HG02588 (cell line): ENCODE measurements at regions not wholly inside any gene's neighbourhood (a gene's known extent, or its start where the extent isn't known, plus 50 kb on each side); places are given as distances from the start of the nearest gene placed in this dataset.
A peak's percentile ranks its signal among the peaks of the same experiment; 100 is the strongest.
"Not testable (repeated sequence)": the region's sequence is repeated elsewhere in the genome, so short reads cannot be mapped to it uniquely, and the experiment has no call there.

Source experiments
- ATAC-seq: cut with Tn5 transposase; IDR thresholded peaks from one replicate; pipeline ENCODE4 v1.9.1; 2021; ENCODE audit warnings: mild to moderate bottlenecking, moderate library complexity; ENCODE audit not compliant: unreplicated experiment

DNA sequence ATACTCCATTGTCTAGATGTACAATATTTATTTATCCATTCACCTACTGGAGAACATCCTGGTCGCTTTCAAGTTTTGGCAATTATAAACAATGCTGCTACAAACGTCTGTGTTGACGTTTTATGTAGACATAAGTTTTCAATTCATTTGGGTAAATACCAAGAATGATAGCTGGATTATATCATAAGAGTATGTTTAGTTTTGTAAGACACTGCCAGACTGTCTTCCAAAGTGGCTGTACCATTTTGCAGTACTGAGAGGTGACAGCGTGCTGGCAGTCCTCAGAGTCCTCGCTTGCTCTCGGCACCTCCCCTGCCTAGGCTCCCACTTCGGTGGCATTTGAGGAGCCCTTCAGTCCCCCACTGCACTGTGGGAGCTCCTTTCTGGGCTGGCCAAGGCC is 253.3 kb upstream of the INTU start:
- no peak for ATAC-seq

DNA sequence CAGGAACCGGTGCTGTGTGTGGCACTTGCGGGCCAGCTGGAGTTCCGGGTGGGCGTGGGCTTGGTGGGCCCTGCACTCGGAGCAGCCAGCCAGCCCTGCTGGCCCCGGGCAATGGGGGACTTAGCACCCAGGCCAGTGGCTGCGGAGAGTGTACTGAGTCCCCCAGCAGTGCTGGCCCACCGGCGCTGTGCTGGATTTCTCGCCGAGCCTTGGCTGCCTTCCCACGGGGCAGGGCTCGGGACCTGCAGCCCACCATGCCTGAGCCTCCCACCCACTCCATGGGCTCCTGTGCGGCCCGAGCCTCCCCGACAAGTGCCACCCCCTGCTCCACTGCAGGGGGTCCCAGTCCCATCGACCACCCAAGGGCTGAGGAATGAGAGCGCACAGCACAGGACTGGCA is 252.8 kb upstream of the INTU start:
- ATAC-seq = not testable (repeated sequence)

DNA sequence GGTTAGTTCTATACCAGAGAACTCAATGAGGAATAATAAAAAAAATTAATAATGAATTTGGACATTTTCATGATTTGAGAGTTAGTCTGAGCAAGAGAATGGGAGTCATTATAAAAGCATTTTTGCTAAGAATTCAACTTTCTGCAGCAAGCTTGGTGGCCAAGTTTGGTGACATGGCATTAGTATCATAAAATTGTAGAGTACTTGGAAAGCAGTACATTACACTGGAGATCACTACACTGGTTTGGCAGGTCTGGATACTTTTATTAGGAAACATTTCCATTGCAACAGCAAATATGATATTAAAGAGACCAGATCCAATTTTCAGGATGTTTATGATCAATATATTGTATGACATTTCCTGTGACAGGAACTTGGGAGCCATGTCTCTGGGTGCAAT is 249.1 kb upstream of the INTU start:
- ATAC-seq = no peak

DNA sequence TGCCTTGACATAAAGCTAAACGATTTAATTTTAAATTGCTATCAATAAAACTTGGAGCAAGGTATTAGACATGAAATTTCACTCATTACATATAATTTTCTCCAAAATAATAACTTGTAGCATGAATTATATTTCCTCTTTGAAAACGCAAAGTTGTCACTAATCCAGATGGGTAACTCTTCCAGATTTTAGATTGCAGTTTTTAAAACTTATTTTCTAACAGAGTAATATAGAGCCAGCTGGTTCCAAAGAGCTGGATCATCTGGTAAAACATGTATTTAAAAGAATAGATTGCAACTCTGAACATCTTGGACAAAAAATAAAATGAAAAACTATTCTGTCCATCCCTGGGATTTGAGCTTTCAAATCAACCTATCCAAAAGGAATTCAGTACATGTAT is 238.2 kb upstream of the INTU start:
- no peak for ATAC-seq

DNA sequence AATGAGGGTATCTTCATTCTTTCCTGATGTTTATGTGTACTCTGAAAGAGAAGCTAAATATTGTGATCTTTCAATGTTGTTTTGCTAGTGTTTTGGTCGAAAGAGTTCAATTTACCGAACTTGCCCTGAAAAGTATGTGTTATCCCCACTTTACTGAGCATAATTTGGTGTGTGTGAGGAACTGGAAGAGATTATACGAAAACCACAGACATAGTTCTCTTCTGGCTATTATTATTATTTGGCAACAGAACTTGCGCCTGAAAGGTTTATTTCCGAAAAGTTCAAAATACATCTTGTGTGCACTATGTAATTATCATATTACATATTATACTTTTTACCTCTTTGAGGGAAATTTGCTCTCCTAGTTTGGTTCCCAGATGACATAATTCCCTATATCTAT is 232.5 kb upstream of the INTU start:
- ATAC-seq = no peak

DNA sequence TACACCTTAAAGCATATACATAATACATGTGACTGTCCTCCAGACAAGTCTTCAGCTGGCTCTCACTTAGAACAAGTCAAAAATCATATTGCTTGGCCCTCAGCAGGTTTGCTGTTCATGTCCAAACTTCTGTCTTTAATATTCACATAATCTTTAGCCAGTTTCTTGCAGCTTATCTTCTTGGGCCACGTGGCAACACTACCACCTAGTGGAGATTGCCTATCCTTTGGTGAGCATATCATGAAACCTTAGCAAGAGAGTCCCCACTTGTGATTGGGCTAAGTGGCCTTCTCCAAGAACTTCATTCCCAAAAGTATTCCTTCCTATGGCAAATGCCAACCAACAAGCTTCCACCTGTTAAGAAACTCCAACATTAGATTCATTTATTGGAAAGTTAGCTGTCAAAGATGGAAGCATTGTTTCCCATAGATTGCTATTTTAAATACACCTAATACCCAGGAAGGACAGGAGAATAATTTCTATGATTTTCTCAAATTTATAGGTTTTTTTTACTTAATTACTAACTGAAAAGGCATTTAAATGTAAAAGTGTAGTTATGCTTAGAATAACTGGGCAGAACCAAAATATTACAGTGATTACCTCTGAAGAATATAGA is 231.9 kb upstream of the INTU start:
- ATAC-seq = peak; percentile 82

DNA sequence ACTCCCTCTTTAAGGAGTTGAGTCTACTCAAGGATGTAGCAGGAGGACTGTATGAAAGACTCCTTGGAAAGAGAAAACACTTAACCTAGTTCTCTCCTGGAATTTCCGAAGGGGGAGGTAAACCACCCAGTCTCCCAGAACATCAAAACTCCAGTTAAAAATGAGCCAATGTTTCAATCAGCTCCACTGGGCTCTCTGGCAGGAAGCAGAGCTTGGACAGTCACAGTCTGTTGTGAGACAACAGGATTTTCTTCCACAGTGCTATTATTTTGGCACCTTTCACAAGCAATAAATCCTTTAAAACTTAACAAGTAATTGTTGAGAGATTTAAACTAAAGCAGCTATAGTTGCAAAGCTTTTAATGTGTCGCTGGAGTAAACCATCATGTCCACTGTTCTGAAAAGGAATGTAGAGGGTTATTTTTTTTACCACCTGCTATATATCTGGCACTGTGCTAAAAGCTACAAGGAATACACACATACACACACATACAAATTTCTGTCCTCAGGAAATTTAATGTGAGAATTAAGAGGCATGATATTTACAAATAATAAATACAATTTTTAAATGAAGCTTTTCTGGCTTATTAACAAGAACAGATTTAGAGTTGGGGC is 229.2 kb upstream of the INTU start:
- no peak for ATAC-seq

DNA sequence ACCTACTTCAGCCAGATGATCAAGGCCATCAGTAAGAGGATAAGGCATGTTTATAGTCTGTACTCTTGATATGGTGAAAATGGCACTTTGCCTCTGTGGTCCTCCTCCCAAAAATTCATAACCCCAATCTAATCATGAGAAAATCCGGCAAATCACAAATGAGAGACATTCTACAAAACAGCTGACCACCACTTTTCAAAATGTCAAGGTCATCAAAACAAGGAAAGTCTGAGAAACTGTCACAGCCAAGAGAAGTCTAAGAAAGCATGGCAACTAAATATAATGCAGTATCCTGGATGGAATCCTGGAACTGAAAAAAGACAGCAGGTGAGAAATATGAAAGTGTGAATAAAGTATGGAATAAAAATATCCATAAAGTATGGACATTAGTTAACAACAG is 226.6 kb upstream of the INTU start:
- ATAC-seq = no peak

DNA sequence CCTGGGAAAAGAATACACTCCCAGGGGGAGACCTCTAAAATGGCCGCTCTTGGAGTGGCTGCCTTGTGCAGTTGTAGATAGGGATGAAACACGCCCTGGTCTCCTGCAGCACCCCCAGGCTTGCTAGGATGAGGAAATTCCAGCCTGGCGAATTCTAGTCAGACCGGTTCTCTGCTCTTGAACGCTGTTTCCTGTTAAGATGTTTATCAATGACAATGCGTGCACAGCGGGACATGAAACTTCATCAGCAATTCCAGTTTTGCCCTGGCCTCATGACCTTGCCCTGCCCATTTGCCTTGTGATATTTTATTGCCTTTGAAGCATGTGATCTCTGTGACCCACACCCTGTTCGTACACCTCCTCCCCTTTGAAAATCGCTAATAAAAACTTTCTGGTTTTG is 225.2 kb upstream of the INTU start:
- not testable (repeated sequence) for ATAC-seq

DNA sequence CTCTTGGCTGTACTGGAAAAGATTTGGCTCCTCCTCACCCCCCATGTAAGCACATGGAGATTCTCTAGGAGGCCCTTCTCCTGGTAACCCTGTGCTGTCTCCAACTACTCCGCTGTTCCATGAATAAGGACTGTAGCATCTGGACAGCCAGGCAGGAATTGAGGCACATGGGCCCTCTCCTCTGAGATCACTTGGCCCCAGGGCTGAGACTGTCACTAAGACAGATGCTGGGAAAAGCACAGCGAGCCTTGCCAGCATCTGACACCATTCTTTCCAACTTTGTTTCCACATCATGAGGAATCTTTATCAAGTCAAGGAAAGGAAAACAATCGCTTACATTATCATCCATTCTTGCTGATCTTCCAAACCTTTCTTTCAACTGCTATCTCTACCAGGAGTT is 222.6 kb upstream of the INTU start:
- no peak for ATAC-seq

DNA sequence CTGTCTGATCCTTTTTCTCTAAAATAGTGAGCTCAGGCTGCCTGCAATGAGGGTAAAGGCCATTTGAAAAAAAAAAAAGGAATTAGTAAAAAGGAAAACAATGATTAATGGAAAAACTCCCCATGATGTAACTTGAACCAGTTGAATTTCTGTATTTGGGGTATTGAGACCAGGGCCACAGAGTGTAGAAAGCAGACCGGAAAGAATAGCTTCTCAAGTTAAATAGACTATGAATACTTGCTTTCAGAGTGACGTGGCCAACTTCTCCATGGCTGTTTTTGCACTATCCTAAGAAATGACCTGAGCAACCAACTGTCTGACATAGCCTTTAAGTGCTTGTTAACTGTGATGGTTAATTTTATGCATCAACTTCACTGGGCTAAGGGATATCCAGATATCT is 222.1 kb upstream of the INTU start:
- ATAC-seq = no peak

DNA sequence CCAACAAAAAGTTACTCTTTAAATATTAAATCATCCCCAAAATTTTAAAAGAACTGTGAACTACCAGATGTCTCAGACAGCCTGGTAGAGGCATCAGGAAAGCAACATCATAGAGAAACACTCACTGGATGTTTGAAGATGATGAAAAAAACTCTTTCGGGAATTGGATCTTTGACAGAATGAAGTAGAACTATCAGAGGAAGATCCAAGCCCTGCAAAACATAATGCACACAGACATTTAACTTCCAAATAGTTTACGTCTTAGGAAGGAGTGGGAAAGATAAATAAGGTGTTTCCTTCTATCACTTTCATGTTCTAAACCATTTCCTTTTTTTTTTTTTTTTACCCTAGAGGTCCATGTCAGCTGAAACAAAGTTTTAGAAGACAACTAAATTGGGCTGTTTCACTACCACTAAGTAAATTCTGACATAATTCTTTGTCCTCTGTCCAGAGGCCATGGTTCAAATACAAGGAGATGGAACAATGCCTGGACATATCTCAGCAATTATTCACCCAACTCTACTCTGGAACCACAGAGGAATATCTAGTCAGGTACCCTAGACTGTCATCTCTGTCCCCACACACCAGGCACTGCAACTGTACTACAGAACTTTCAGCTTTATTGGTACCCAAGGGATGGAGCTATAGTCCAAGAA is 217.7 kb upstream of the INTU start:
- ATAC-seq = no peak

DNA sequence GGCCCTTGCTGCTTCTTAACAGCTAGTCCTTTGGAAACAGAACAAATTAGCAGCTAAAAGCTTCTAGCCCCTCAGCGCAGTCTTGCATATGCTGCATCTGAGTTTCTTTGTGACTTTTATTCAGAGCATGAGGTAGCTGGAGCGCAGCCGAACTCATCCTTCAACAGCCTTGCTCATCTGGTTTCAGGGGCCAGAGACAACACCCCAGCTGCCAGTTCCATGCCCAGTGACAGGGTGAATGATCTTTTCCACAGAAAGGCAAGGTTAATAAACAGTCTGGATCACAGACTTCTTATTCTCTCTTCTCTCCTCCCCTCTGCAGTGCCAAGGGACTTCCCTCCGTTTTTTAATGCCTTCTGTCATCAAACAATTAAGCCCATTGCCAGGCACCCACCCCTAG is 216.6 kb upstream of the INTU start:
- no peak for ATAC-seq

DNA sequence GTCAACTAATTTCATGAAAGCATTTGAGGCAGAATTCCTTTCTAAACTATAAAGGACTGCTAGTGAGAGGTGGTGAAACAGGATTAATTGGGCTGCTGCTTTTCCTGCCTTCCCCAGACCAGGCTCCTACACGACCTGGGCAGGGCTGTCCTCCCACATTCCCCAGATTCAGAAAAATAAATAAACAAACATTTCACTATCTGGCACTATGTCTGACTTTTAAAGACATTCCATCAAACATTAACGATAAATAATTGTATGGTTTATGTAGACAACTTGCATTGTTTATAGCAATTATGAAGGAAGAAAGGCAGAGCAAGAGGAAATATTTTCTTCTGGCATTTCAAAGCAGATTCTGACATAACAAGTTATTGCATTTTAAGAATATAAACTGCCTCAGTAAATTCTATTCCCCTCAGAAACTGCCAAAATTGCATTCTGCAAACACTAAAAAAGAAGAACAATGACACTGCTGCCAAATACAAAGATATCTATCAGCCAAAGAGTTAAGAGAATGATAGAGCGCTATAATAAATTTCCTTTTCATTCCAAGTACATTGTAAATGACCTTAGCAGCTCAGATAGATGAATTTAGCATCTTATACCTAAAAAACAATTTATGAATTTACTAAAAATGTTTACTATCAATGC is 214.7 kb upstream of the INTU start:
- no peak for ATAC-seq

DNA sequence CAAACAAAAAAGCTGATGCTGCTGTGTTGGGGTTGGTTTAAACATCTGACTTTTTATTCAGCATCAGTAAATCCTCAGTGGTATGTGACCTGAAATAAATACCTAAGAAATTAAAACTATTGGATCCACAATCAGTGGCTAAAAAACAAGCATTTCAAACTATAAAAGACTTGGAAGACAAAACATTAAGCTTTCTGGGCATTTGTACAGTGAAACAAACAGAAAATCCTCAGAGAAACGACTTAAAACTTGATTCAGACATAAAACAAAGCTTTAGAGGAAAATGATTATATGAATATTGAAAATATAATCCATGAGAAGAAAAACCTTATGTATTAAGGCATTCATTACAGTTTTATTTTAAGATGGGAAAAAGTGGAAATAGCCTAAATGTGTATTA is 213.3 kb upstream of the INTU start:
- ATAC-seq = no peak

DNA sequence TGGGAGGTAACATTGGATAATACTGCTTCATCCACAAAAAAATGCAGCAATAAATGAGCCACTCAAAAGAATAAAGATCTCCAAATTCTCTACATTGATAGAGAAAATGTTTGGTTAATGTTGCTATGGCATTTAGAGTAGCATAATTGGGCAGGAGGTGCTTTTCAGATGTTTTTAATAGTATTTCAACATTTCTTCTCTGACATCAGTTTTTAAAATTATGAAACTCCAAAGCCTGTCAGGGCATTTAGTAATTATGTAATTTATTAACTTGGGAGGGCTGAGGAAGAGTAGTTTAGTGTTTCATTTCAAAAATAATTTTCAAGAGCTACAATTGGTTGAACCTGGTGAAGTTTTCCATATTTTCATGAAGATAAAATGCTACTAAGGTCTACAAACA is 211.3 kb upstream of the INTU start:
- ATAC-seq = no peak

DNA sequence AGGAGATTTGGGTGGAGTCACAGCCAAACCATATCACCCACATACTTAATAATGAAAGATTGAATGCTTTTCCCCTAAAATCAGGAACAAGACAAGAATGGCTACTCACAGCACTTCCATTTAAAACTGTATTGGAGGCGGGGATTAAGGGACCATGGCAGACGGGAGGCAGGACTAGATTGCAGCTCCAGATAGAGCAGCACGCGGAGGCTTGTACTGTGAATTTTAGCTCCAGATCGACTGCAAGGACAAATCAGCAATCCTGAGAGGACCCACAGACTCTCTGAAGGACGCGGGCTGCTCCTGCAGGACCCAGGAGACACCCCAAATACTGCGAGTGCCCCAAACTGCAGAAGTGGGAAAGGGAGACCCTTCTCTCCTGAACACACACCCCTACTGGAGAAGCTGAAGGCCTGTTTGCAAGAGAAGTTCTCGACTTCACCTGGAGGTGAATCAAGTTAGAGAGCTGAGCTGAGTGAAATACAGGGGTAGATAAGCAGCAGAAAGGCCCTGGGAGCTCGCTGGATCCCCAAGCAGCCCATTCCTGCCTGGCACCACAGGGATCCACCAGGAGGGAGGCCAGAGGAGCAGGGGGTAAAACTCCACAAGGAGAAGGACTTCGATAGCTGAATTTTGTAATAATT is 207.4 kb upstream of the INTU start:
- ATAC-seq = no peak

DNA sequence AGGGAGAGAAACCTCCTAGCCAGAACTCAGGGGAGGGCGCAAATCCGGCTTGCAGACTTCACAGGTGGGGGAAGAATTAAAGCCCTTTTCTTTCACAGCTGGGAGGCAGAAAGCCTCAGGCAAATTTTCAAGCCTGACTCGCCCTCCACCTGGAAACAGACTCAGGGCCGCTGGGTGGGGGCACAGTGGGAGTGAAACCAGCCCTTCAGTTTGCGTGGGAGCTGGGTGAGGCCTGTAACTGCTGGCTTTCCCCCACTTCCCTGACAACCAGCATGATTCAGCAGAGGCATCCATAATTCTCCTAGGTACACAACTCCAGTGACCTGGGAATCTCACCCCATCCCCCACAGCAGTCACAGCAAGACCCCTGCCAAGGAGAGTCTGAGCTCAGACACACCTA is 206.9 kb upstream of the INTU start:
- ATAC-seq = no peak

DNA sequence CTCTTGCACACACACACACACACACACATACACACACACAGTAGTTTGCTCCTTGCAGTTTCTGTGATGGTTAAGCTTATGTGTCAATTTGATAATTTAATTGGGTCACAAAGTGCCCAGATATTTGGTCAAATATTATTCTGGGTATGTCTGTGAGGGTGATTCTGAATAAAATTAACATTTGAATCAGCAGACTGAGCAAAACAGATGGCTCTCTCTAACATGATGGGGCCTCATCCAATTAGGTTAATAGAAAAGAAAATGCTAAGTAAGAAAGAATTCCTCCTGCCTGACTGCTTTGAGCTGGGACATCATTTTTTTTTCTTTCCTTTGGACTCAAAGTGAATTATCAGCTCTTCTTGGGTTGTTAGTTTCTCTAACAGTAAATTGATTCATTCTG is 191.2 kb upstream of the INTU start:
- no peak for ATAC-seq

DNA sequence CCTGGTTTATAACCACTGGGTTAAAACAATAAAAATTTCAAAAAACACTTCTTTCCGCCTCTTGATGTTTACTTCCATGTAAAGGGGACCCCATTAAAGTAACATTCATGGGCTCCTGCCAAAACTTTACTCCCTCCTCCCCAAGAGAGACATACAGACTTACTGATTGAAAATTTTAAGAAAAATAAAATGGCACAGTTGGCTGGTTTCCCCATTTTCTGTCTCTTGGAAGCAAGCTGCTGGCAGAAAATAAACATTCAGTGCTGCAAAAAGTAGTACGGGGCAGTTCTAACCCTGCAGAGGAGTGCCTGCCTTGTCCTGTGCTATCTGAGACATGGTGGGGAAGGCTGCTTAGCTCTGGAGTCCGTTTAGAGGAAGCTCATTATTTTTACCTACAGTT is 187.3 kb upstream of the INTU start:
- no peak for ATAC-seq

DNA sequence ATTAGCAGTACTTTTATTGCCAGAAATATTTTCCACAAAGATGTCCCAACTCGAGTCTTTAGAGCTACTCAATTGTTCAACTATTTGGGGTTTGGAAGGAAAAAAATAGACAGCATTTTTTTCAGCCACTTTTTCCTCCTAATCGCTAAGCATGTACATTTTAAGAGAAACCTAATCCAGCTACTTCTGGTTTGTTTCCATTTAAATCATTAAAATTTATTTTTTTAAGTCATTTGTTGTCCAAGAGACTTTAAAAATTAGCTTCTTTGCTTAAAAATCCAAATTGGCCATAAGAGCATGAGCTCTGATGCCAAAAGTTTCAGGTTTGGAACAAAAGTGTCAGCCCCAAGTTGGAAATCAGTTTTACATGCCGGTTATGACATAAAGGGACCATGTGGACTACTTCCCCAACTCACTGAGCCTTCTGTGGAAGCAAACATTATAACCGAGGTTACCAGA is 186.3 kb upstream of the INTU start:
- ATAC-seq = no peak

DNA sequence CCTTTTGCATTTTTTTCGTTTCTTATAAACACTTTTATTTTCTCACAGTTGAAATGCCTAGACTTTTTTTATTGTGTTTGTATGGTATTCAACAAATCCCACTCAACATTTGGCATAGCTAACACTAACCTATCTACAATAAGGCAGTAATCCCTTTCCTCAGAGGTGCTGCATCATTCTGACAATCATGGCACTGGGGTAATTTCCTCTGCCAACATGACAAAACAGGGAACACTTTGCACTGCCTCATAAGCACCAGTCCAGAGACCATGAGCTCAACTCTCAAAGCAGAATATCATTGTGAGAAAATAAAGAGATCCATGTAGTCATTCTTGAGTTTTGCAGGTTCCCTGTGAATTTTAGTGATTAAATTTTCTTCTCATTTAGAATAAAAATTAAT is 183.8 kb upstream of the INTU start:
- no peak for ATAC-seq
